ENCODE measurements at regions not wholly inside any gene's neighbourhood (a gene's known extent, or its start where the extent isn't known, plus 50 kb on each side); places are given as distances from the start of the nearest gene placed in this dataset.

DNA sequence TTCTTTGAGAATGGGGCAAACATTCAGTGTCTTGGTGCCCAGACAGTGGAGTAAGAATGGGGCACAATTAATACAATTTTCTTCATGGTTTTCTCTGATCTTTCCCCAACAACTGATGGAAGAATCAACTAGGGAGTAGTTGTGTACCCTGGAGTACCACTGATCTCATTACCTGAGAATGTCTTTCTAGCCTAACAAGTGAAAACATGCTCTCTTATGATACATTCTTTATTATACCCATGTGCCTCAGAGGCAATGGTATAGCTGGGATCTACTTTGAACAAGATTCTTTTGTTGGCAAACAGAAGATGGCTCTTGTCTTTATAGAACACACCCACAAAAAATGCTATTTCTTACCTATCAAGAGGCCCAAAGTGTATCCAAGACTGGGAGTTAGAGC is 250.6 kb upstream of the CMC1 start:
- ATAC-seq (no peak), DNase-seq (ENCODE audit: low read depth, low spot score) (no peak)
- Histone ChIP-seq H3K27ac (ENCODE audit: low read depth, low read length) (no peak overlapping the region), H3K4me3 (replicated peaks in 1 of 2; ENCODE audit: low read depth in 1 of 2, low read length in 2 of 2) (no peak overlapping the region), H2AFZ (ENCODE audit: low read depth, low read length, poor library complexity, severe bottlenecking) (no peak overlapping the region), H4K20me1 (ENCODE audit: insufficient read depth) (no peaks in the 10 kb centered on the region), H3K4me1 (ENCODE audit: control insufficient read depth in 1 of 2, insufficient read depth in 2 of 2, low read length in 2 of 2) (no peaks in the 10 kb centered on the region), H3K27me3 (ENCODE audit: insufficient read depth, low read length) (no peaks in the 10 kb centered on the region), H3K4me2 (ENCODE audit: low read length) (no peak overlapping the region), H3K9me2 (ENCODE audit: insufficient read depth) (no peaks in the 10 kb centered on the region), H3K79me2 (ENCODE audit: insufficient read depth, low read length) (no peaks in the 10 kb centered on the region), H3K9ac (ENCODE audit: low read length) (no peak overlapping the region), H3K9me3 (ENCODE audit: control insufficient read depth in 1 of 2, insufficient read depth in 1 of 2, low read depth in 1 of 2, low read length in 2 of 2) (no peaks in the 10 kb centered on the region), H3K36me3 (ENCODE audit: control insufficient read depth in 1 of 2, insufficient read depth in 2 of 2, low read length in 2 of 2) (no peaks in the 10 kb centered on the region)
- TF ChIP-seq POLR2A (IDR thresholded peaks at IDR 0.05; ENCODE audit: borderline replicate concordance, extremely low read depth, insufficient read depth, insufficient read length) (no peak), ZNF274 (IDR thresholded peaks at IDR 0.05; ENCODE audit: low read depth, low read length) (no peak), YY1 (IDR thresholded peaks at IDR 0.05; ENCODE audit: extremely low read depth, insufficient replicate concordance, low read depth, low read length) (no peak), ZFX (IDR thresholded peaks at IDR 0.05) (no peak), TCF7L2 (IDR thresholded peaks at IDR 0.05; ENCODE audit: borderline replicate concordance, extremely low read depth, insufficient read depth, insufficient read length) (no peak), ELF1 (IDR thresholded peaks at IDR 0.05; ENCODE audit: borderline replicate concordance, low read depth) (no peak), POLR2AphosphoS5 (IDR thresholded peaks at IDR 0.05; ENCODE audit: low read depth, low read length) (no peak), SIN3A (IDR thresholded peaks at IDR 0.05; ENCODE audit: low read depth) (no peak), RAD21 (IDR thresholded peaks at IDR 0.05; ENCODE audit: low read depth) (no peak), SP1 (IDR thresholded peaks at IDR 0.05; ENCODE audit: low read depth) (no peak), FOSL1 (IDR thresholded peaks at IDR 0.05; ENCODE audit: low read depth) (no peak)
- TF ChIP-seq, protein P1, sequence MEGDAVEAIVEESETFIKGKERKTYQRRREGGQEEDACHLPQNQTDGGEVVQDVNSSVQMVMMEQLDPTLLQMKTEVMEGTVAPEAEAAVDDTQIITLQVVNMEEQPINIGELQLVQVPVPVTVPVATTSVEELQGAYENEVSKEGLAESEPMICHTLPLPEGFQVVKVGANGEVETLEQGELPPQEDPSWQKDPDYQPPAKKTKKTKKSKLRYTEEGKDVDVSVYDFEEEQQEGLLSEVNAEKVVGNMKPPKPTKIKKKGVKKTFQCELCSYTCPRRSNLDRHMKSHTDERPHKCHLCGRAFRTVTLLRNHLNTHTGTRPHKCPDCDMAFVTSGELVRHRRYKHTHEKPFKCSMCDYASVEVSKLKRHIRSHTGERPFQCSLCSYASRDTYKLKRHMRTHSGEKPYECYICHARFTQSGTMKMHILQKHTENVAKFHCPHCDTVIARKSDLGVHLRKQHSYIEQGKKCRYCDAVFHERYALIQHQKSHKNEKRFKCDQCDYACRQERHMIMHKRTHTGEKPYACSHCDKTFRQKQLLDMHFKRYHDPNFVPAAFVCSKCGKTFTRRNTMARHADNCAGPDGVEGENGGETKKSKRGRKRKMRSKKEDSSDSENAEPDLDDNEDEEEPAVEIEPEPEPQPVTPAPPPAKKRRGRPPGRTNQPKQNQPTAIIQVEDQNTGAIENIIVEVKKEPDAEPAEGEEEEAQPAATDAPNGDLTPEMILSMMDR (IDR thresholded peaks at IDR 0.05 in 2 of 3, conservative IDR thresholded peaks at IDR 0.05 in 1 of 3; ENCODE audit: borderline replicate concordance in 1 of 3, insufficient read depth in 1 of 3, low read depth in 2 of 3, low read length in 2 of 3), result no peak
- ChIA-PET CTCF (no interaction called here), POLR2A (no interaction called here), RAD21 (ENCODE audit: low non-redundant PET in 1 of 2, low total read pairs in 2 of 2, uncharacterized antibody in 2 of 2, unreplicated experiment in 2 of 2) (no interaction called here)
- intact Hi-C loops (cut with micrococcal nuclease), result no loop called here
- no TSS peak for BruUV-seq (replicated peaks)
